ENCODE measurements at regions not wholly inside any gene's neighbourhood (a gene's known extent, or its start where the extent isn't known, plus 50 kb on each side); places are given as distances from the start of the nearest gene placed in this dataset.

DNA sequence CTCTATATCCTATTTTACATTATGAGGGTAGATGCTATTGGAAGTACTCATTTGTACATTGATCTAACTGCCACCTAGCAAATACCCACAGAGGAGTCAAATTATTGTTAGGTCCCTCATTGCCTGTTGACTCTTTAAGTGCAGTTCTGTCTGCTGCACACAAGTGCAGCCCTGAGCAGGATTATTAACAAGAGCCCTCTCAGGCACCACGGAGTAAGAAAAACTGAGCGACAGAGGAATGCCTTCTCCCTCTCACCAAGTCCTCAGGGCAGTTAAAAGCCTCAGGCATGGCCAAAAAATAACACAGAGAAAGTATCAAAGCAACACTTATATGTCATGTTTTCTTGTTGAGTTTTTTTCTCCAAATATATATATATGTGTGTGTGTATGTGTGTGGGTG is 340.0 kb upstream of the NRG3 start:
- Histone ChIP-seq H3K4me3 (no peak overlapping the region), H3K9me2 (ENCODE audit: insufficient read depth) (no peaks in the 10 kb centered on the region), H3K79me2 (ENCODE audit: low read depth) (no peaks in the 10 kb centered on the region), H3K36me3 (ENCODE audit: low read depth) (no peaks in the 10 kb centered on the region), H3F3A (ENCODE audit: insufficient read depth, low read depth) (no peaks in the 10 kb centered on the region), H2AFZ (no peak overlapping the region), H3K9me3 (ENCODE audit: insufficient read depth, low read depth) (no peaks in the 10 kb centered on the region), H3K4me1 (replicated peaks; ENCODE audit: insufficient read depth) (no peaks in the 10 kb centered on the region), H3K4me2 (no peak overlapping the region), H3K27me3 (ENCODE audit: insufficient read depth, low read depth) (no peaks in the 10 kb centered on the region), H4K20me1 (ENCODE audit: insufficient read depth) (no peaks in the 10 kb centered on the region), H3K27ac (no peak overlapping the region)
- no peak for TF ChIP-seq EZH2 (IDR thresholded peaks at IDR 0.05; ENCODE audit: low read depth)
- TF ChIP-seq, protein P1, sequence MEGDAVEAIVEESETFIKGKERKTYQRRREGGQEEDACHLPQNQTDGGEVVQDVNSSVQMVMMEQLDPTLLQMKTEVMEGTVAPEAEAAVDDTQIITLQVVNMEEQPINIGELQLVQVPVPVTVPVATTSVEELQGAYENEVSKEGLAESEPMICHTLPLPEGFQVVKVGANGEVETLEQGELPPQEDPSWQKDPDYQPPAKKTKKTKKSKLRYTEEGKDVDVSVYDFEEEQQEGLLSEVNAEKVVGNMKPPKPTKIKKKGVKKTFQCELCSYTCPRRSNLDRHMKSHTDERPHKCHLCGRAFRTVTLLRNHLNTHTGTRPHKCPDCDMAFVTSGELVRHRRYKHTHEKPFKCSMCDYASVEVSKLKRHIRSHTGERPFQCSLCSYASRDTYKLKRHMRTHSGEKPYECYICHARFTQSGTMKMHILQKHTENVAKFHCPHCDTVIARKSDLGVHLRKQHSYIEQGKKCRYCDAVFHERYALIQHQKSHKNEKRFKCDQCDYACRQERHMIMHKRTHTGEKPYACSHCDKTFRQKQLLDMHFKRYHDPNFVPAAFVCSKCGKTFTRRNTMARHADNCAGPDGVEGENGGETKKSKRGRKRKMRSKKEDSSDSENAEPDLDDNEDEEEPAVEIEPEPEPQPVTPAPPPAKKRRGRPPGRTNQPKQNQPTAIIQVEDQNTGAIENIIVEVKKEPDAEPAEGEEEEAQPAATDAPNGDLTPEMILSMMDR (conservative IDR thresholded peaks at IDR 0.05): no peak
- CTCF ChIA-PET: no interaction called here
- no peak for DNase-seq
- POLR2A ChIA-PET (ENCODE audit: unreplicated experiment): no interaction called here
- no TSS peak for BruUV-seq (replicated peaks)
- intact Hi-C loops (cut with micrococcal nuclease; ENCODE audit: unreplicated experiment): no loop called here

DNA sequence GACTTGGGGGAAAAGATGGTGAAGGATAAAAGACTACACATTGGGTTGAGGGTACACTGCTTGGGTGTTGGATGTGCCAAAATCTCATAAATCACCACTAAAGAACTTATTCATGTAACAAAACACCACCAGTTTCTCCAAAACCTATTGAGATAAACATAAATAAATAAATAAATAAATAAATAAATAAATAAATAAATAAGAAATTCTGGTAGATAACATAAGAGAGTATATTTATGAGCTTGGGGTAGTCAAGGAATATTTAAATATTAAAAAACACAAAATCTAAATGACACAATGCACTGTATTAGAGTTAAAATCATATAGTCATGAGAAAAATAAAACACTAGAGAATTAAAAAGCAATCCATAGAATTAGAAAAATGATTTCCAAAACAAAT is 333.5 kb upstream of the NRG3 start:
- intact Hi-C loops (cut with micrococcal nuclease; ENCODE audit: unreplicated experiment): no loop called here
- H3K4me1 ChIP-seq (replicated peaks; ENCODE audit: insufficient read depth): no peaks in the 10 kb centered on the region
- H3K79me2 ChIP-seq (ENCODE audit: low read depth): no peaks in the 10 kb centered on the region
- H3F3A ChIP-seq (ENCODE audit: insufficient read depth, low read depth): no peaks in the 10 kb centered on the region
- ChIA-PET POLR2A (ENCODE audit: unreplicated experiment) (no interaction called here), CTCF (no interaction called here)
- TF ChIP-seq, protein P1 (conservative IDR thresholded peaks at IDR 0.05): no peak
- TF ChIP-seq EZH2 (IDR thresholded peaks at IDR 0.05; ENCODE audit: low read depth): no peak
- no peak overlapping the region for H2AFZ ChIP-seq
- no peaks in the 10 kb centered on the region for H3K27me3 ChIP-seq (ENCODE audit: insufficient read depth, low read depth)
- H3K9me3 ChIP-seq (ENCODE audit: insufficient read depth, low read depth): no peaks in the 10 kb centered on the region
- no peaks in the 10 kb centered on the region for H3K36me3 ChIP-seq (ENCODE audit: low read depth)
- no peak overlapping the region for H3K4me2 ChIP-seq
- BruUV-seq (replicated peaks): no TSS peak
- H3K4me3 ChIP-seq: no peak overlapping the region
- H3K27ac ChIP-seq: no peak overlapping the region
- no peaks in the 10 kb centered on the region for H4K20me1 ChIP-seq (ENCODE audit: insufficient read depth)
- no peaks in the 10 kb centered on the region for H3K9me2 ChIP-seq (ENCODE audit: insufficient read depth)
- no peak for DNase-seq

DNA sequence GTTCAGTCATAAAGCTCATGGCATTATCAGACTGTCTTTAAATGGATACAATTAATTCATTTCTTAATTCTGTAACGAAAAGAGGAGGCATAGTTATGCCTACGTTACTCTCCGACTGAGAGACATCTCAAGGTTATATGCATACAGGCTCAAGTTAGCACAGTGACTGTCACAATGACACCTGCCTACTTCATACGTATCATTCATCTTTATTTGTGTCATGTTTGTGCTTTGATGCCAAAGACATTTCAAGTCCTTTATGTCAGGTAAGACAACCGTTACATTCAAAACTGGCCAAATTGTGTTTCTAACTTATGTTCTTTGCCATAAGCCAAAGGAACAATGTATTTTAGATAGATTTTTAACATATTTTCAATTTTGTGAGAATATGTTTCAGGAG is 328.8 kb upstream of the NRG3 start:
- BruUV-seq (replicated peaks): no TSS peak

More for the DNA sequence above, 328.8 kb upstream of the NRG3 start:
- H3K79me2 ChIP-seq (ENCODE audit: low read depth): no peaks in the 10 kb centered on the region
- ChIA-PET CTCF (no interaction called here), POLR2A (ENCODE audit: unreplicated experiment) (no interaction called here)
- no peaks in the 10 kb centered on the region for H3K4me1 ChIP-seq (replicated peaks; ENCODE audit: insufficient read depth)
- H3K27me3 ChIP-seq (ENCODE audit: insufficient read depth, low read depth): no peaks in the 10 kb centered on the region
- H3K4me3 ChIP-seq: no peak overlapping the region
- H3F3A ChIP-seq (ENCODE audit: insufficient read depth, low read depth): no peaks in the 10 kb centered on the region
- intact Hi-C loops (cut with micrococcal nuclease; ENCODE audit: unreplicated experiment): no loop called here
- H4K20me1 ChIP-seq (ENCODE audit: insufficient read depth): no peaks in the 10 kb centered on the region
- no peak overlapping the region for H2AFZ ChIP-seq
- H3K9me3 ChIP-seq (ENCODE audit: insufficient read depth, low read depth): no peaks in the 10 kb centered on the region
- no peak overlapping the region for H3K4me2 ChIP-seq
- no peak overlapping the region for H3K27ac ChIP-seq
- DNase-seq: no peak
- no peaks in the 10 kb centered on the region for H3K36me3 ChIP-seq (ENCODE audit: low read depth)
- no peaks in the 10 kb centered on the region for H3K9me2 ChIP-seq (ENCODE audit: insufficient read depth)
- TF ChIP-seq, protein P1 (conservative IDR thresholded peaks at IDR 0.05): no peak
- no peak for TF ChIP-seq EZH2 (IDR thresholded peaks at IDR 0.05; ENCODE audit: low read depth)
